ENCODE measurements at regions not wholly inside any gene's neighbourhood (a gene's known extent, or its start where the extent isn't known, plus 50 kb on each side); places are given as distances from the start of the nearest gene placed in this dataset.

GRCh38 chr13:65593298-65593874, 1636.8 kb downstream of the PCDH9 start:
- no peaks in the 10 kb centered on the region for H3K9me3 ChIP-seq (replicated peaks; ENCODE audit: insufficient read depth, low read length)
- H3K4me1 ChIP-seq (ENCODE audit: low read length) = no peaks in the 10 kb centered on the region
- H4K20me1 ChIP-seq (ENCODE audit: insufficient read depth, low read length) = no peaks in the 10 kb centered on the region
- no peak for DNase-seq
- no peaks in the 10 kb centered on the region for H3K79me2 ChIP-seq (ENCODE audit: low read length)
- H3K9me2 ChIP-seq (replicated peaks; ENCODE audit: insufficient read depth, low read length) = no peaks in the 10 kb centered on the region
- no peaks in the 10 kb centered on the region for H3F3A ChIP-seq (ENCODE audit: insufficient read depth, low read length)
- H3K27me3 ChIP-seq (replicated peaks; ENCODE audit: insufficient read depth, low read length) = no peaks in the 10 kb centered on the region
- H3K27ac ChIP-seq (ENCODE audit: low read length) = no peak overlapping the region
- H3K4me2 ChIP-seq (ENCODE audit: low read depth, low read length) = no peak overlapping the region
- no peak for TF ChIP-seq EZH2phosphoT487 (IDR thresholded peaks at IDR 0.05; ENCODE audit: low read length)
- no peak for TF ChIP-seq CTCF (IDR thresholded peaks at IDR 0.05; ENCODE audit: low read length)
- TF ChIP-seq EZH2 (optimal IDR thresholded peaks at IDR 0.05; ENCODE audit: low read depth, low read length) = no peak
- no peak overlapping the region for H2AFZ ChIP-seq (ENCODE audit: low read length)
- H3K36me3 ChIP-seq (replicated peaks; ENCODE audit: insufficient read depth, low read length) = no peaks in the 10 kb centered on the region
- no peak overlapping the region for H3K9ac ChIP-seq (ENCODE audit: low read length)
- H3K4me3 ChIP-seq (ENCODE audit: low read length) = no peak overlapping the region

DNA sequence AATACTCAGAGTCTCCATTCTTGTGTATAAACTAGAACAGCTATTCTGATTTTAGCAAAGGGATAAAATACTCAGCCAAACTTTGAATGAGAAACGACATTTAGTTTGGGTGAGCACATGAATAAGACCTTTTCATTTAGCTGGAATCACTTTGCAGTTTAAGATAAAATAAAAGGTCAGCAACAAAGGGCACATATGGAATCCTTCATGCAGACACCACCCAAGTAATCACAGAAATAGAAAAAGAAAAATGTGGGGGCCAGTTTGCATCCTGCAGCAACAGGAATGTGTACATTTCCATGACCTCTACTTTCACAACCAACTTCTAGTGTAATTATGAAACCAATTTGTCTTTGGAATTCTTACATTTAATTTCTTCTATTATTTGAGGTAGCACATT, 1637.4 kb downstream of the PCDH9 start:
- Histone ChIP-seq H3K27me3 (replicated peaks; ENCODE audit: insufficient read depth, low read length) (no peaks in the 10 kb centered on the region), H3K9me2 (replicated peaks; ENCODE audit: insufficient read depth, low read length) (no peaks in the 10 kb centered on the region), H3K9ac (ENCODE audit: low read length) (no peak overlapping the region), H3K9me3 (replicated peaks; ENCODE audit: insufficient read depth, low read length) (no peaks in the 10 kb centered on the region), H3K4me3 (ENCODE audit: low read length) (no peak overlapping the region), H3K4me2 (ENCODE audit: low read depth, low read length) (no peak overlapping the region), H3K4me1 (ENCODE audit: low read length) (no peaks in the 10 kb centered on the region), H3K36me3 (replicated peaks; ENCODE audit: insufficient read depth, low read length) (no peaks in the 10 kb centered on the region), H3K27ac (ENCODE audit: low read length) (no peak overlapping the region), H4K20me1 (ENCODE audit: insufficient read depth, low read length) (no peaks in the 10 kb centered on the region), H3F3A (ENCODE audit: insufficient read depth, low read length) (no peaks in the 10 kb centered on the region), H2AFZ (ENCODE audit: low read length) (no peak overlapping the region), H3K79me2 (ENCODE audit: low read length) (no peaks in the 10 kb centered on the region)
- DNase-seq = no peak
- no peak for TF ChIP-seq CTCF (IDR thresholded peaks at IDR 0.05; ENCODE audit: low read length)
- no peak for TF ChIP-seq EZH2 (optimal IDR thresholded peaks at IDR 0.05; ENCODE audit: low read depth, low read length)
- TF ChIP-seq EZH2phosphoT487 (IDR thresholded peaks at IDR 0.05; ENCODE audit: low read length) = no peak

DNA sequence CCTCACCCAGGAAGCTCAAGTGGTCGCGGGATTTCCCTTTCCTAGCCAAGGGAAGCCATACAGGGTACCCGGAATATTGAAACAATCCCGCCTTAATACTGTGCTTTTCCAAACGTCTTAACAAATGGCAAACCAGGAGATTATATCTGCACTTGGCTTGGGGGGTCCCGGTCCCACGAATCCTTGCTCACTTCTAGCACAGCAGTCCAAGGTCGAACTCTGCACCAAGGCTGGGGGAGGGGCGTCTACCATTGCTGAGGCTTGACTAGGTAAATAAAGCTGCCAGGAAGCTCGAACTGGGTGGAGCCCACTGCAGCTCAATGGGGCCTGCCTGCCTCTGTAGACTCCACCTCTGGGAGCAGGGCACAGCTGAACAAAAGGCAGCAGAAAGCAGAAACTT, 1644.8 kb downstream of the PCDH9 start:
- no peaks in the 10 kb centered on the region for H3K9me2 ChIP-seq (replicated peaks; ENCODE audit: insufficient read depth, low read length)
- no peak for DNase-seq
- no peaks in the 10 kb centered on the region for H3K9me3 ChIP-seq (replicated peaks; ENCODE audit: insufficient read depth, low read length)
- no peaks in the 10 kb centered on the region for H3K4me1 ChIP-seq (ENCODE audit: low read length)
- no peak overlapping the region for H3K9ac ChIP-seq (ENCODE audit: low read length)
- H2AFZ ChIP-seq (ENCODE audit: low read length) = no peak overlapping the region
- no peaks in the 10 kb centered on the region for H3F3A ChIP-seq (ENCODE audit: insufficient read depth, low read length)
- no peaks in the 10 kb centered on the region for H3K36me3 ChIP-seq (replicated peaks; ENCODE audit: insufficient read depth, low read length)
- no peaks in the 10 kb centered on the region for H4K20me1 ChIP-seq (ENCODE audit: insufficient read depth, low read length)
- no peaks in the 10 kb centered on the region for H3K27me3 ChIP-seq (replicated peaks; ENCODE audit: insufficient read depth, low read length)
- no peak overlapping the region for H3K4me2 ChIP-seq (ENCODE audit: low read depth, low read length)
- TF ChIP-seq EZH2phosphoT487 (IDR thresholded peaks at IDR 0.05; ENCODE audit: low read length) (no peak), CTCF (IDR thresholded peaks at IDR 0.05; ENCODE audit: low read length) (no peak), EZH2 (optimal IDR thresholded peaks at IDR 0.05; ENCODE audit: low read depth, low read length) (no peak)
- no peaks in the 10 kb centered on the region for H3K79me2 ChIP-seq (ENCODE audit: low read length)
- no peak overlapping the region for H3K4me3 ChIP-seq (ENCODE audit: low read length)
- no peak overlapping the region for H3K27ac ChIP-seq (ENCODE audit: low read length)

Data from MM.1S (cell line).